ENCODE measurements at regions not wholly inside any gene's neighbourhood (a gene's known extent, or its start where the extent isn't known, plus 50 kb on each side); places are given as distances from the start of the nearest gene placed in this dataset.

DNA sequence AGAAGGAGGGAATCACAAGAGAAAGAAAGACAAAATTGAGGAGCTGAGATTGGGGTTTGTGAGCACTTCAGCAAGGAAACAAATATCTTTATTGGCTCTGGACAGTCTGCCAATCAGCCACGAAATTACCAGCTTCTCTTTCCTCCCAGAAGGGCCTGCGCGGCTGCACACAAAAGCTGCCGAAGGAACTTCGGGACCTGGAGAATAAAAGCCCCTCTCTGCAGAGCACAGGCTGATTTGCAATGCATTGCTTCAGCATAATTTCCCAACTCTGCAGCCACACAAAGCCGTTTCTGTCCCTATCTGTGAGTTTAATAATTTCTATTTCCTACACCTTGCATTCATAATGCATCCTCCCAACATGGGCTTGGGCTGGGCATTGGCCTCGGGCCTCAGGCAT is 522.6 kb downstream of the BUD13 start:
- no peak for DNase-seq (ENCODE audit: low read depth)

DNA sequence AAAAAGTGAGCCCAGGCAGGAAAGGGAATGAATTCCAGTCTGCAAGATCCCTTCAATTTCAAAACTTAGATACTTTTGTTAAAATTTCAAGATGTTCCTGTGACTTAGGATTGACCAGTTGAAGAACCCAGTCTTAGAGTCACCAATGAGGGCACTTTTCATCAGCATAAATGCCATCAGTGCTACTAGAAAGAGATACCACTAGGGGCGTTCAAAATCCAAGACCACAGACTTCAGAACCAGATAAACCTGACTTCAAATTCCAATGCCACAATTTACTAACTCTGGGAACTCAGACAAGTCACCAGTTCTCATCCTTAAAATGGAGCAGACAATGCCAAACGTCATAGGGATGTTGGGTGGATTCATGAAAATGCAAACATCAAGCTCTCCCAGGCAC is 523.2 kb downstream of the BUD13 start:
- no peak for DNase-seq (ENCODE audit: low read depth)

DNA sequence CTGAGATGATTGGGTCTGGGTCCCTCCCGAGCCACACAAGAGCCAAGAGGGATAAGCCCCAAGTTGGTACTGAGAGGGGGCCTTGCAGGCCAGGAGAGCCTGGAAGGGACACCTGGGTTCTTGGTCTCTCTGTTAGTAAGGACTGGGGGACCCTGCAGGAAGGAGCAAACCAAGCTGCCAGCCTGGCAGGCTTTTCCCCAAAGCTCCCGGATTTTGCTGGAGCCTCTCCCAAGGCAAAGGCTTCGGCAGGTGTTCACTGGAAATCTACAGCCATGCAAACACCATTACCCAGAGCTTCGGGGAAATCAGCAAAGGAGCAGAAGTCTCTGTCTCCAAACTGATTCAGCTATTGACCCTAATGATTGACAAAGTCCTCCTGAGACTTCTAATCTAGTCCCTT is 527.9 kb downstream of the BUD13 start:
- DNase-seq (ENCODE audit: low read depth) = no peak

DNA sequence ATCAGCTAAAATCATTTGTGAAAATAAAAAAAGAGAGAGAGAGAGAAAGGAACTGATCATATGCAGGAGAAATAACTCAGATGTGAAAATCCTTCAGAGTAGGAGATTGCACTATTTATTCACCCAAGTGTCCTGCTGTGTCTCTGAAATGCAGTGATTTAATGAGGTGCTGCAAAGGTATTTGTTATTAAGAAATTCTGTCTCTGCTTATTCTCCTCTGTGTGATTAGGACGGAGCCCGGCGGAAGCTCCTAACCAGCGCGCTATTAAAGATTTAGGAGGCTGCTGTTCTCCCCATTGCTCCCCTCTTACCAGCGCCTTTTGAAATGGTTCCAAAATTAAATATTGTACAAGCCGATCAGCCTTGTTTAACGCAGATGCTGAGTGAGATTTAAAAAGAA is 528.3 kb downstream of the BUD13 start:
- DNase-seq (ENCODE audit: low read depth) = no peak

DNA sequence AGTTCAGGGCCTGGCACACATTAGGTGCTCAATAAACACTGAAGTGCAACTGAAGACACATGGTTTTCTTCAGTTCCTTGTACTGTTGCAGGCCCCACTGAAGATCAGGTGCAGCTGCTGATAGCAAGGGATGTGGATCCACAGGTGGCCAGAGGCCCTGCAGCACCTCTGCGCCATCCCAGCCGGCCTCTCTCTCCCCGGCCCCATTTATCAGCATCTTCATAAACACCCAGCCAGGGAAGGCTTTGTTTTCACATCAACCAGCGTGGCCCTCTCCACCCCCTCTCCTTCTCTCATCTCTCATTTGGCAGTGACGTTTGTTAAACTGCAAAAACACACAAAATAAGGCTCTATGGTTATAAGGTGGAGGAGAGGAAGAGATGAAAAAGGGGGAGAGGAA is 528.8 kb downstream of the BUD13 start:
- no peak for DNase-seq (ENCODE audit: low read depth)

DNA sequence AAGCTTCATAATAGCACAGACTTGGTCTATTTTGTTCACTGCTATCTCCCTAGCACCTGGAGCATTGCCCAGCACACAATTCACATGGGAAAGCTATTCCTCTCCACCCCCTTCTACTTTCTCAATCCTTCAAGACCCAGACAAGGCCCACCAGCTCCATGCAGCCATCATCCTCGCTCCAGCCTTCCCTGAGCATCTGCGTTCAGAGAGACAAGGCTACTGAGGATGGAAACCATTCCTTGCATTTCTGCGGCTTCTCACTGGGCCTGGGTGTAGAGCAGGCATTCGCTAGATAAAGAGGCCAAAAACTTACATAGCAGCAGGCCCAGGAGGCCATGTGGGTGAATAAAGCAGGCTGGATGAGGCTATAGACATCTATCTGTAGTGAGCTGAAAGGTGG is 530.8 kb downstream of the BUD13 start:
- DNase-seq (ENCODE audit: low read depth) = no peak

DNA sequence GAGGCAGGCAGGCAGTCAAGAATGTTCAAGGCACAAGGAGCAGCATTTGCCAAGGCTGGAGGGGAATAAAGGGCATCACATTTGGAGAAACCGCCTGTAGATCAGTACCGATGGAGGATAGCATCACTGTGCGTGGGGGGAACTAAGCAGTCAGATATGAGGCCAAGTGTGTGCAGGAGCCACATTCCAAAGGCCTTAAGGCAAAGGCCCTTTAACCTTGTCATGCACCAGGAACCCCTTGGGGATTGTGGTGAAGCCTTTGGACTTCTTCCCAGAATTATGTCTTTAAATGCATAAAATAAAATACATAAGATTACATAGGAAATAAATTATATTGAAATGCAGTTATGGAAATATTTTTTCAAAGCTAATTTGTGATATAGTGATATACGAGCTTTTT is 532.1 kb downstream of the BUD13 start:
- no peak for DNase-seq (ENCODE audit: low read depth)

DNA sequence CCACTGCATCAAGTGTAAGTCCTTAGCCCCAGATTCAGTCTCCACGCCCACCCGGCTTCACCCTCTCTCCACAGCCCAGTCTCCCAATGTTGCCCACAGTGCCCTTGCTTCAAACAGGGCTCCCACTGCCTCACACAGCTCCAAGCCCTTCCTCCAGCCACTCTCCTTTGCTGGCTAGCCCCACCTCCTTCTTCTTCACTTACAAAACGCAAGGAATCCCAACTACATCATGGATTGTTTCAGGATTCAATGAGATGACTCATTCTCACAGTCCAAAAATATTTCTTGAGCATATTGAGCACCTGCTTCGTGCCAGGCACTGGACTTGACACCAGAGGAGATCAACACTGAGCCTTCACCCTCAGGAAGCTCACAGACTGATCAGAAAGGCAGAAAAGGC is 533.5 kb downstream of the BUD13 start:
- DNase-seq (ENCODE audit: low read depth) = no peak

DNA sequence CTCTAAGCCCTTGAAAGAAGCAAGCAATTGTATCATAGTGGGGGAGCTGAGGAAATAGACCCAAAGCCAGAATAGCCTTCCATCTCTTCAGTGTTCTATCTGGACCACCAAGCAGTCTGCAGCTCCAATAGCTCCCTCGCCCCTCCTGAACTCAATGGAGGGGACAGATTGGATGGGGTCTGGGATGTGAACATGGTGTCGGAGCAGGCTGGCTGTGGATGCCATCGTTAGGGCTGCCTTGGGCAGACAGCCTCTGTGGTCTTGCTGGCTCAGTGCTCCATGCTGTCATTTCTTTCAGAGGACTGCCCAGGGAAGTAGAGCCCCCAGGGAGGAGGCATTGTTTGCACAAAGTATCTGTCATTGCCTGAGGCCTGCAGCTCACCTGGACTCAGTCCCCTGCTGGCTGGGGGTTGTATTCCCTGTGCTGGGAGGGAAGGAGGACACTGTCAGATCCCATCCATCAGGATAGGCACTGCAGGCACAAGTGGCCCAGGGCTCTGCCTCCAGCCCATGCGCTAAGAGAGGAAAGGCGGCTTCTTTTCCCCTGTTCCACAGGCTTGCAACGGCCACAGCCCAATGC is 537.7 kb downstream of the BUD13 start:
- DNase-seq (ENCODE audit: low read depth) = no peak

DNA sequence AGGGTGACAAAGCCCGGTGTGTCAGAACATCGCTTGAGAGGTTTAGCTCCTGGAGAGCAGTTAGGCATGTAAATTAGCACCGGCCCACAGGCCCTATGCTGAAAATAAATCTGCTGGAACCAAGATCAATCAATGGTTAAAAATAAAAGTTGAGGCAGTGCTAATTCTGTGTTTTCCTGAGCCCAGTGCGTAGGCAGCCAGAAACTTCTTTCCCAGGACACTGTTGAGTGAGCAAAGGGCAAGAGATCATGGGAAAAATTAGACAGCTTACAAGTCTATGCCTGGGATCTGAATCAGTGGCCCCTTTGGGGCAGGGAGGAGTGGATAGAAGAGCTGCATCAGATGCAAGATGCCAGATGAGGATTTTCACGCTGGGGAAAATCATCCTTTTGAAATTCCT is 539.2 kb downstream of the BUD13 start:
- DNase-seq (ENCODE audit: low read depth) = no peak

DNA sequence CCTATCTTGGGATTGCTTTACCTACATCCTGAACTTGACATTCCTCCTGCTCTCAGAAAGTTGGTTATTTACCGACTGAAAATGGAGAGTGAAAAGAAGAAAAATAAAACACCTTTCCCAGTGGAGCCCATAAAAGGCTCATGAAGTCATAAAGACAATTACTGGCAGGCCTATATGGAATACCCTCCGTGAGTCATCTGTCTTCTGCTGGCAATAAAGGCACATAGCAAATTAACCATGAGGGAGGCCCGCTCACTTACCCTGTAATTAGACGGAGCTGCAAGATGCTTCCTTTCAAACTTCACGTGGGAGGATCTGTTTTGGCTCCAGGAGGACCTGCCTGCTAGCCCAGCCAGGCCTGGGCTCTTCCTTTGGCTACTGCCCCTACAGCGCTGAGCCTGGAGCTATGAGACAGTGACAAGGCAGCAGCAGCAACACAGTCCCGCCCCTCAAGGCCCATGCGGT is 540.4 kb downstream of the BUD13 start:
- no peak for DNase-seq (ENCODE audit: low read depth)

DNA sequence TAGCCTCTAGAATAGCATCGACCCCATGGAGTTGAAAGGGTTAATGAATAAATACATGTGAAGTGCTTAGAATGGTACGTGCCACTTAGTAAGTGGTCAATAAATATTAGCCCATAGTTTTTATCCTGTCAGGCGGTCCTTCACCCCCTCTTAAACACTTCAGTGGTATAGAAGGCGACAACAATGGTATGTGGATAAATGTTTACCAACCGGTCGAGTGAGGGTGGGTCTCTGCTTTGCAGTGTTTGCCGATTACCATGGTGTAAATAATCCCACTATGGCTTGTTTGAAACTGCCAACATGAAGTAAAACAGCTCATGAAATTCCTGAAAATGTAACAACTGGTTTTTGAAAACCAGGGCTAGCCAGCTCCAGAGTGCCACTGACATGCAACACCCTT is 541.2 kb downstream of the BUD13 start:
- DNase-seq (ENCODE audit: low read depth) = no peak

DNA sequence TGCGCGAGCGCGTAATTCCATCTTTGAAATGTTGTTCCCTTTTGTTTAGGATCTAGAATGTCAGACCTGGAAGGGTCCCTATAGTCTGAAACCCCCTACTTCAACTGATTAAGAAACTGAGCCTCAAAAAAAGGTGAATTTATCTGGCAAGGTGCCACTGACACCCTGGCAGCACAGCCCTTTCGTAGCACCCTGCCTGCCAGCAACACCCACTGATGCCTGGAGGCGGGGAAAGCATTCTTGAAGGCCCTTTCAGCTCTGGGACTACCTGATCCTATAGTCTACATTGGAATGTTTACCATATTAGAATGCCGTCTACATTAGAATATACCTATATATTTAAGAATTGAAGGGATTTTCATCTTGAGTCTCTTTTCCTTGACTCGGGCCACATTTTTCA is 542.3 kb downstream of the BUD13 start:
- DNase-seq (ENCODE audit: low read depth) = no peak

DNA sequence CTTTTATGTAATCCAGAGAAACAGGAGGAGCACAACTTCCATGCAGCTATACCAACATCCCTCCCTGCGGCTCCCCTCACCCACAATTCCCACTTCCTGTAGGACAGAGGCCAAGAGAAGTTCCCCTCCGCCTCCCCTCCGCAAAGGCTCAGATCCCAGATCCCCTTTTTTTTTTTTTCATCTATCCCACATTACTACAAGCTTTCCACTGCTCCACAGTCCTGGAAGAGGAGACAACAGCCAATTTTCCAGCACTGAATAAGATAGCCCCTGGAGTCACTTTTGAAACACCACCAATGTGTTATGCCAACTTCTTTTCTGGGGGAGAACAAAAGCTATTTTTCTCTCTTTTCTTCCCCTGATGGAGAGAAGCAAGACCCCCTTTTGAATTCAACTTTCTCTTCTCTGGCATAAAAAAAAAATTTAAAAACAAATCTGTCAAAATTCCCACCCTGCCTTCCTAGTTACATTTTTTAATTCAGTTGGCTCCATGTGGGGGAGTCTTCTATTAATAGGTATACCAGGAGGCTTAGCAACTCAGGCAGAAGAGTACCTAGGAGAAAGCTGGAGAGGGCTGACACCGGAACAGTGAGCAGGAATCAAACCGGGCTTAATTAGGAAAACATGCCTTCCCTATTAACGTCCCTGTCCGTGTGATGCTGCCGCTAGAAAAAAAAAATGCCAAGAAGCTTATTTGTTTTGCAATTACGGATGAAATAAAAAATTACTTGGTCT is 543.4 kb downstream of the BUD13 start:
- DNase-seq (ENCODE audit: low read depth) = no peak

DNA sequence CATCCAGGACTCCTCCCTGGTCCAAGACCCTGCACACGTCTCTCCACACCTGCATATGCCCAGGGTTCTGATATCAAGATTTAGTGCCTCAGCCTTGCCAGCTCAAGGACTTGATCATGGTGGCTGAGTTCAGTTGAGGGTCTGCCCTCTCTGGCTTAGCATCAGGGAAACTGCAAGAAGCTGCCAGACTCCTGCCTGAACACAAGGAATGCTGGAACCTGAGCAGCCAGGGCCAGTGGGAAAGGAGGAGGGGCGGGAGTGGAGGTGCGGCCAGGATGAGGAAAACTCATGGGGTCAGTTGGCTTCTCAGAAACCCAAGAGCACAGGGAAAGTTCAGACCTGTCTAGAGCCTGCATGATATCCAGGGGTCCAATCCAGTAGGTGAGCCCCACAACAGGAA is 546.1 kb downstream of the BUD13 start:
- DNase-seq (ENCODE audit: low read depth) = no peak

DNA sequence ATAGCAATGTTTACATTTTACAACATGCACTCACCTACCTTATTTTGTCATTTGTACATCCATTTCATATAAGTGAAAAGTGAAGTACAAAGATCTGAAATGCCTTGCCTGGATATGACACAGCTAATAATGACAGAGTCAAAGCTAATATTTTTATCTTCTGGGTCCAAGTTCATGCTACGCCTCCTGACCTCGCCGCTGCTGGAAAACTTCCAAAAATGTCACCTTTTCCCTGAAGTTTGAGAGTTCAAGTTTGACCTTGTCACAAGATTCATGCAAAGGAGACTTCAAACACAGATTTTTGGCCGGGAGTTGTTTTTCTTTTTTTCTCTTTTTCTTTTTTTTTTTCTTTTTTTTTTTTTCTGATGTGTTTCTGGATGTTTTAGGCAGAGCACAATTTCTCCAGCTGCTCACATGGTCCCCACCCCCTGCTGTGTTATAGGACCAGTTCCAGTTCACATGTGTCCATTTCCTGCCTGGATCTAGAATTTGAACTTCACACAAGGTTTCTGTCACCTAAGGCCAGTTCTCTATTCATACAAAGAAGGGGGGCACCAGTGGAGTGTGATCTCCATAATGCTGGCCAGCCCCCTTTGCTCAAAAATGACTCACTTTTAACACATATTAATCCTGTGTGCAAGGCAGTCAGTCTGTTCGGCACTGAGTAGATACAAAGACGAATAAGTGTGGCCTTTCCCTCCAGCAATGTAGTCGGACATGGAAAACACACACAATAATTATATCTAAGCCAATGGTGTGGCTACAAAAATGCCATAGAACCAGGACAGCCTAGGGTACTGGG is 546.8 kb downstream of the BUD13 start:
- no peak for DNase-seq (ENCODE audit: low read depth)

DNA sequence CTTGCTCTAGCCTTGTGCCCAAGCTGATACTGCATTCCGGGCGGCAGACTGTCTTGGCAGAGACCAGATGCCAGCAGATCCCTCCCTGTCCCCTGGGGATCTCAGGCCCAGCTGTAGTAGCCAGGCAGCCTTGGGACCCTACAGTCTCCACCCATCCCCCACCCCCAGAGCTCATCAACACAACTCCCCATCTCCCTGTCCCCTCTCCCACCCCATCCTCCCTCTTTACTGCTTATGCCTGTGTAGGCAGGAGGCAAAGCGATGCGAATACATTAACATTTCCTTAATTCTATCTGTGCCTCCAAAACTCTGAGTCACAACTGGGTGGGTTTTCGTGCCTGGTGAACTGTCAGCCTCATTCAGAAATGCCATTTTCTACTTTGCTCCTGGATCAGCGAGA is 547.6 kb downstream of the BUD13 start:
- no peak for DNase-seq (ENCODE audit: low read depth)

DNA sequence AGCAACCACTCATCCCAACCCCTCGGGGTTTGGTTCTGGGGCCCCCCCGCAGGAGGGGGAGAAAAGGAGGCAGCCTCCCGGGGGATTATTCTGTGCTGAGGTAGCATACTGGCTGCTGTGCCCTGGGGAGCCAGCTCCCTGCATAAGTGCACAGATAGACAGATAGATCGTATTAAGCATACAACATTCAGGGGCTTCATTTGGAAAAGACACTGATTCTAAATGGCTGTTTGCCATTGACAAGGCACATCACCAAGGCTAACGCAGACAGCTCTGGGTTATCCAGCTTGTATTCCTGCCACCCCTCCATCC is 547.9 kb downstream of the BUD13 start:
- DNase-seq (ENCODE audit: low read depth) = no peak

DNA sequence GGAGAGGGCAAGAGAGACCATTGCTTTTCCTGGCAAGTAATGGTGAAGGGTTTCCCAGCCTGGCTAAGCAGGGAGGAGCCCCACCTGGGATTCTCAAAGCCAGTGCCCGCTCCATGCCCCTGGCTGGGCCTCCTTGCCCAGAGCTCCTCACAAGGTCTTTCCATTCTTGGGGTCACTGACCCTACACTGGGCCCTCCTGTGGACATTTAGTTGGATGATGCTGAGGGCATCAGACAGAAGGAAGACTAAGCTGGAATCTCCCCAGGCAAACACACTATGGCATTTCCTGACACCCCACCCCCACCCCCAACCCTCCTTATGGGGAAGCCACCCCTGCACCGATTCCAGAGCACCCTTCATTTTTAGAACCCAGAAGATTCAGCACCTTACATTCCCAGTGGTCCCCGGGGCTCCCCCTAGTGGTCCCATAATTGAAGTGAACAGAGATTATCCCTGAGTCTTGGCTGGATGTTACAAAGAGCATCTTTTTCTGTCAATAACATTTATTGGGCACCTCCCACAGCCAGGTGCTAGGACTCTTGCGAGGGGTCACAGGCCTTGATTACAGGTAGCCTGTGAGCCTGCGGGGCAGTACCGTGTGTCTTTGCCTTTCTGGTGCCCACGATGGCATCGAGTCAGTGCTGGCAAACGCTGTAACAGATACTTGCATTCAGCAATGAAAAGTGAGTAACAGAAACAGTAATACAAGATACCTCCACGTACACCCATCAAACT is 548.5 kb downstream of the BUD13 start:
- DNase-seq (ENCODE audit: low read depth) = no peak

DNA sequence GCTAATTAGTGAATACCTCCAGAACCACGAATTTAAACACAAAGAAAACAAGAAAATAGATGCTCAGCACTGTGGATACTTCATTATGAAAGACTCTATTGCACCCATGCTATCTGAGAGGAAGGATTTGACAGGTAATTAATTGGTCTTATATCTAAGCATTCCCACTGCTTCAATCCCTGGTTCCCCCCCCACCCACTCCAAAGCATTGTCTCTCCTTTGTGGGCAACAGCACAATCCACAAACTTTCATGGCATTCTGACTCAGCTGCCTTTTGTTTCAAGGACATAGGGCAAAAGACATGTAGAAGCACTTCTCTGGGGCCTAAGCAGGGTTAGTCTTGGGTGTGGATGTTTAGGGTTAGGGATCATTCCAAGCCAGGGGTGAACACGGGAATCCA is 551.4 kb downstream of the BUD13 start:
- DNase-seq (ENCODE audit: low read depth) = no peak

DNA sequence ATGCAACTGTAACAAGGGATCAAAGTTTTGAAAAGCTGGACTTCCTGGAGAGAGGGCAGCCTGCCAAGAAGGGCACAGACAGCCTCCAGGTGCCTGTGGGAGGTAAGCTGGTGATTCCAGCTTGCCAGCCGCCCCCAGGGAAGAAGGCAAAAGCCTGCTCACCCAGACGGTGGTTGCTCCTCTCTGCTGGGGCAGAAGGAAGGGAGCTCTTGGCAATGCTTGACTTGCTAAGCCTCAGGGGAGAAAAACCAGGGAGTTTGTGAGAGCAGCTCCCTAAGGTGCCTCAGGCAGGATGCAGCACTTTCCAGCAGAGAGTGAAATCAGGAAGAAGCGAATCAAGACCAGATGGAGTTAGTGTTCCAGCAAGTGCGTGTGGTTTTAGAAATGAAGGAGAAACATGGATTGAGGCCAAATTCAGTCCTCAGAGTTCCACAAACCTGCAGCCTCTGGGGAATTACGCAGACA is 553.6 kb downstream of the BUD13 start:
- DNase-seq (ENCODE audit: low read depth) = no peak

DNA sequence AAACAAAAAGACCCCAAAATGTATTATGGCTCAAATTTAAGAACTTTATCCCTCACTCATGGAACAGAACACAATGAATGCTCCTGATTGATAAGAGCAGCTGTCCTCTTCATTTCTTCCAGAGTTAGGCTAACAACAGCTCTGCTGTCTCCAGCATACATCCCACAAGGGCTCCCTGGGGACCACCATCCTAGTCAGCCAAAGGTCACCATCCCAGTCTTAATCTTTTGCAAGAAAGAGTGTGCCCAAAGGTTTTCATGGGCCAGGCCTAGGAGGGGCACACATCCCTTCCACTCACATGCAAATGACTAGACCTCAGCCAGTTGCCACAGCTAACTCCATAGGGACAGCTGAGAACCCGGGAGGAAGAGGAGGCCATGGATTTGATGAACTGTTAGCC is 555.3 kb downstream of the BUD13 start:
- DNase-seq (ENCODE audit: low read depth) = no peak

DNA sequence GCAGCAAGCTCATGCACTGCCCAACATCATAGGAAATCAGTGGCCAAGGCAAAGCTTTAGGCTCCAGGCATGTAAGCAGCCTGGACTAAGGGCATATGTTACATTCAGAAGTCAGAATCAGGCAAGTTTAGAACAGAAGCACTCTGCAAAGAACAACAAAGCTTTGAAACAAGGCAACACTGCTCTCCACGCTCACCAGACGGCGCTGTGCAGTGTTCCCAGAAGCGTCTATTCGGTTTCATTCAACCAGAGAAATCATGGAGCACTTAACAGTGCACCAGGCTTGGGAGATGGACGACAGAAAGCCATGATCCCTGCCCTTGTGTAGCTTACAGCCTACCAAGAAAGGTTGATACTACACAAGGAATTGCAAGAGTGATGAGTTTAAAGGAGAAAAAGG is 555.8 kb downstream of the BUD13 start:
- no peak for DNase-seq (ENCODE audit: low read depth)

Measured in T-helper 22 cell (primary cell).